Activated T-cell treated with anti-CD3 and anti-CD28 coated beads, Interleukin-2, amount 50 U/mL, for 4 hours (primary cell): ENCODE measurements at regions not wholly inside any gene's neighbourhood (a gene's known extent, or its start where the extent isn't known, plus 50 kb on each side); places are given as distances from the start of the nearest gene placed in this dataset.

Source experiments
- ATAC-seq, 2 donors: fragments of 200-7000 bp; cut with Tn5 transposase; one replicate each; pipeline ENCODE4 v1.10.0; 2021
- DNase-seq: peaks from one replicate; pipeline ENCODE4 v3.0.0-alpha.2; 2020
- H3K27me3 Mint-ChIP-seq: one replicate; pipeline ENCODE4 v1.8.0; 2021; ENCODE audit warnings: low read depth, mixed read lengths
- H3K36me3 Mint-ChIP-seq: one replicate; pipeline ENCODE4 v1.8.0; 2022; ENCODE audit warnings: mixed read lengths; ENCODE audit not compliant: insufficient read depth
- H3K4me1 Mint-ChIP-seq: one replicate; pipeline ENCODE4 v1.8.0; 2021; ENCODE audit warnings: low read depth, mixed read lengths
- H3K4me3 Mint-ChIP-seq: one replicate; pipeline ENCODE4 v1.8.0; 2021; ENCODE audit warnings: mild to moderate bottlenecking, moderate library complexity, mixed read lengths
- H3K9me3 Mint-ChIP-seq: one replicate; pipeline ENCODE4 v1.8.0; 2021; ENCODE audit warnings: mixed read lengths

DNA sequence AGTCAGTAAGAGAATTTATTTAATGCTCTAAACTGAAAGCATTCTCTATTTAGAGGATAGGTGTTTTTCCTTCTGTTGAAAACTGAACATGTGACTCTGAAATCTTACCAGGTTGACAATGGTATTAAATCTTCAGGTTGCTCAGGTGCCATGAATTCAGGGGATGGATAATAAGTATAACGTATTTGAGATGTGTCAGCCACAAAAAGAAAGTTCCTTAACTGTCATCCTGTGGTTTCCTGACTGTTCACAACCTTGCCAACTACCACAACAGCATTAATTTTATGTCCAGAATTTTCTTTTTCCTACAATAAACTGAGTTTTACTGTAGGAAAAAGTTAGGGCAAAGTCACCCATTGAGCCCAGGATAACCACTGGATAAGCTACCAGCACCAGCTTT is 243.3 kb upstream of the PSMD7 start:
- Mint-ChIP-seq H3K27me3 (no peaks in the 10 kb centered on the region), H3K9me3 (peaks cover 4% of the 10 kb centered on the region), H3K4me1 (no peaks in the 10 kb centered on the region), H3K36me3 (no peaks in the 10 kb centered on the region), H3K4me3 (no peak overlapping the region)
- DNase-seq, result no peak
- no peak for ATAC-seq

DNA sequence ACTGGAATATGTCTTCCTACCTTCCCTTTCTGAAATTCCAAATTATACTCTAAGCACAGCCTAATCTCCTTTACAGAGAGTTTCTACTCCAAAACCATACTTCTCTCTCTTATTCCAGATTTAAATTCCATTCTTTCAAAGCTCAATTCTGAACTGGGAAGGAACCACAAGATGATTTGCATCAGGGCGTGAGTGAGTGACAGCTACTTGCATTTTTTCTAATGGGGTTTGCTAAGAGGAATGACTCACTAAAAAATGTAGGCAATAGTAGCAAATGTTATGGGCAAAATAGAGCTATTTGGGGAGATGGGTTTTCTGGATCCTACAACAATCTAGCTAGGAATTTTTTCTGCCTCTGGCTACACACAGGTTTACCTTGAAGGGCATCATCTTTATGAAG is 244.6 kb upstream of the PSMD7 start:
- Mint-ChIP-seq H3K9me3 (peaks cover 4% of the 10 kb centered on the region), H3K27me3 (no peaks in the 10 kb centered on the region), H3K4me3 (no peak overlapping the region), H3K4me1 (no peaks in the 10 kb centered on the region), H3K36me3 (no peaks in the 10 kb centered on the region)
- ATAC-seq (no peak), DNase-seq (no peak)

DNA sequence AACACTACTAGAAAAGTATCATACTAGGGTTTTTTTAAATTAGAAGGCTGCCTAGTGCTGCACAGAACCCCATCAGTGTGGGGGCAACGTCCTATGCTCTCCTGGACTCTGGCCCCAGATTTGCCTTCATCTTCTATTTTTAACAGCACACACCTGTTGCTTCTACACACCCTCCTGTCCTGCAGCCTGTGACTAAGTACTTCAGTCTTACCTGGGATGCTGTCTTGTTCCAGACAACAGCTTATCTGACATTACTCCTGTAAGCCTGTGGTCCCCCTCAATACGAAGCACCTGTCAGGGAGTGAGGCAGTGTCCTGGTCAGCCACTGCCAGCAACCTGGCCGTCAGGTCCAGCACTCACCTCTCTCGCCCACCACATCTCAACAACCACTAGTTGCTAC is 247.6 kb upstream of the PSMD7 start:
- Mint-ChIP-seq H3K4me3 (no peak overlapping the region), H3K4me1 (no peaks in the 10 kb centered on the region)
- no peak for ATAC-seq

DNA sequence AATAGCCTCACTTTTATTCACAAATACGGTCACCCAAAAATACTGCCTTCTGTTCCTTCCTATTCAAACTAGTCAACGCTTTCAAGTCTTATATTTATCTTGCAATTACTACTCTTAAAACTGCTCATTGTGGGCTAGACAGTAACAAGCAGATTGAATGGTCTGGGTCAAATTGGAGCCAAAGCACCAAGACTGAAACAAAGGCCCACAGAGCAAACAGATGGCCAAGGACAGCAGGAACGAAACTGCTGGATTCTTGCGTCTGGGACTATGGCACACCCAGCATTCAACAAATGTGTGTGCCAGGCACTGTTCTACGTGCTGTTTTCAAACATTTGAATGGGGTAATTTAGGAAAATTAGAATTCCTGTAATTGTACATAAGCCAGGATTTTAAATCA is 250.1 kb upstream of the PSMD7 start:
- H3K9me3 Mint-ChIP-seq, result no peaks in the 10 kb centered on the region
- no peaks in the 10 kb centered on the region for H3K36me3 Mint-ChIP-seq
- DNase-seq (no peak), ATAC-seq (no peak)
- H3K27me3 Mint-ChIP-seq, result no peaks in the 10 kb centered on the region
- no peaks in the 10 kb centered on the region for H3K4me1 Mint-ChIP-seq
- no peak overlapping the region for H3K4me3 Mint-ChIP-seq

More for the DNA sequence above, 247.6 kb upstream of the PSMD7 start:
- DNase-seq, result no peak
- H3K27me3 Mint-ChIP-seq, result no peaks in the 10 kb centered on the region
- no peaks in the 10 kb centered on the region for H3K9me3 Mint-ChIP-seq
- H3K36me3 Mint-ChIP-seq, result no peaks in the 10 kb centered on the region

DNA sequence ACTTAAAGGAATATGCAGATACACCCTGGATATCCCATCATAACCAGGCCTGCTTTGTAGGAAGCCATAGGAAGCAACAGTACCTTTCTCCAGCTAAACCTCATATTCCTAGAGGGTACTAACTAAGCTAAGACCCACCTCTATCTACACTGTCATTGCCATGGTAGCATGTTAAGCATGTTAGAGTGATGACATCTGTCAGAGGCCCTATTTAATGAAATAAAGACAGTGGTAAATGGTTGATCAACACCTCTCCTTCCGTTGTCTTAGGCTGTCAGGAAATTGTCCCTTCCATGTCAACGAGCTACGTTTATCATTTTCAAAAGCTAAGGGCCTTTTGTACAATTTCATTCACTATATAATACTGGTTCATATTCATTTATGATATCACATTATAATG is 251.1 kb upstream of the PSMD7 start:
- ATAC-seq (no peak), DNase-seq (no peak)
- no peaks in the 10 kb centered on the region for H3K9me3 Mint-ChIP-seq
- no peak overlapping the region for H3K4me3 Mint-ChIP-seq
- no peaks in the 10 kb centered on the region for H3K4me1 Mint-ChIP-seq
- H3K27me3 Mint-ChIP-seq, result no peaks in the 10 kb centered on the region
- H3K36me3 Mint-ChIP-seq, result no peaks in the 10 kb centered on the region

DNA sequence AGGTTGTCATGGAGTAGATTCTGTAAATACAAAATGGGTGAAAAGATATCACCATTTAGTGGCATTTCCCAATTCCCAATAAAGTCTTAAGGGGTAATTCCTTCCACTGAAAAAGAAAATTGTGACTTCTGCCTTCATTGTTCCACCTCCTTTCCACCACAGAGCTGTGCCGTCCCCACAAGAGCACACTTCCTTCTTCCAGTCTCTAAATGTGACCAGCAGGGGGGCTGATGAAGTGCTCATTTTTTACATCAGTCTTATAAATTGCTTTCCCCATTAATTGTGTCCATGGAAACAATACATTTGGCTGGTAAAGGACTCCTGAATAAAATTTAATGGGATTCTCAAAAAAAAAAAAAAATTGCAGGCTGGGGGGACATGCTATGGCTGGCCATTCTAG is 260.8 kb upstream of the PSMD7 start:
- ATAC-seq, result no peak
- Mint-ChIP-seq H3K4me1 (no peaks in the 10 kb centered on the region), H3K27me3 (peaks cover 3% of the 10 kb centered on the region), H3K4me3 (no peak overlapping the region), H3K9me3 (no peaks in the 10 kb centered on the region), H3K36me3 (no peaks in the 10 kb centered on the region)
- no peak for DNase-seq

DNA sequence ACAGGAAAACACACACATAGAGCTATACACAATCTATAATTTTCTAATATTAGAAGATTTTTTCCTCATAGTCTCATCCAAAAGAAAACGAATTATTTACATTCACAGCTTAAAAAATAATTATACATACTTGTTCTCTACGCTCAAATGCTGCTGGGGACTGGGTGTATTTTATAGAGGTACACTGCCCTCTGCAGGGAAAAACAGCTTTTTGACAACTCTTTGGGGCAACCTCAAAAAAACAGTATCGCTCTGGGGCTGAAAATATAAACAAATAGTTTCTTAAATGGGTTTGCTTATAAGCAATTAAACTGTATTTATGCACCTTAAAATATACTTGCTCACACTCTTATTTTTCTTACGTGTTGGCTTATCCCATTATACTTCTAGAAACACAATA is 261.8 kb upstream of the PSMD7 start:
- Mint-ChIP-seq H3K9me3 (no peaks in the 10 kb centered on the region), H3K4me3 (no peak overlapping the region), H3K4me1 (no peaks in the 10 kb centered on the region), H3K27me3 (peaks cover 3% of the 10 kb centered on the region), H3K36me3 (no peaks in the 10 kb centered on the region)
- no peak for DNase-seq
- no peak for ATAC-seq

DNA sequence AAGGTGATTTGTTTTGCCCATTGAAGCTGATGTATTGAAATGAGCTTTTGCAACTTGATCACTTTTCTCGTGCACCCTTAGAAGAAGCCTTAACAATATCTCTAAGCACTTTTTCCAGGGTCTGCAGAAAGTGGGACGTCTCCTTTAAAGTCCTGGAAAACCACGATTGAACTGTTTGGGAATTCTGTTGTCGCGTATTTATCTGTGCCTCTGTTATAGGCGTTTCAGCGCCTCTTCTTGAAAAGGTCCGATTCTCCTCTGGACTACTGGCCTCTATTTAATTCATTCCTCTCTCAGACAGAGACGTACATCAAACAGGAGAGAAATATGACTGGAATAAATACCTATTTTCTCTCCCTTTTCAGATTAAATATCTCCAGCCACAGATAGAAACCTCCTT is 262.4 kb upstream of the PSMD7 start:
- Mint-ChIP-seq H3K36me3 (no peaks in the 10 kb centered on the region), H3K27me3 (peaks cover 3% of the 10 kb centered on the region), H3K4me3 (no peak overlapping the region), H3K4me1 (no peaks in the 10 kb centered on the region), H3K9me3 (no peaks in the 10 kb centered on the region)
- no peak for DNase-seq
- no peak for ATAC-seq

DNA sequence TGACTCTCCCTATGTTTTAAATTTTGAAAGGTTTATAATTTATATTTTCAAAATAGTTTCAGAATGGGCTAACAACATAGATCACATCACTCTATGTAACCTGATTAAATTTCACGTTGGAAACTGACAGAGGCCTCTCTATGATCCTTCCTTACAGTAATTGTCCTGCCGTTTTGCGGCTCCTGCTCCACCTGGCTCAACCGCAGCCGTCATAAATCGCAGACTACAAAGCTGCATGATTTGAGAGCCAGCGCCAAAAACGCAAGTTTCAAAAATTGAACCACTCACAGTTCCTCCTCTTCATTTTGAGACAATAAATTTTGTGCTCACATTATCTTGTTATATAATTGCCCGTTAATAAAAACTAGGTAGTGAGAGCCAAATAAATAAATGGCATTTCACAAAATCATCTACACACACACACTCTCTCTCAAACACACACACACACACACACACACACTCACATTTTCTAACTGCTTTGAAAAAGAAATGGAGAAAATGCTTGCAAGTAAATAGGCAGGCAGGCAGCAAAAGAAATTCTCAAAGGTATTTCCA is 263.1 kb upstream of the PSMD7 start:
- Mint-ChIP-seq H3K4me1 (no peaks in the 10 kb centered on the region), H3K4me3 (no peak overlapping the region), H3K27me3 (peaks cover 3% of the 10 kb centered on the region), H3K9me3 (no peaks in the 10 kb centered on the region), H3K36me3 (no peaks in the 10 kb centered on the region)
- DNase-seq, result no peak
- no peak for ATAC-seq

DNA sequence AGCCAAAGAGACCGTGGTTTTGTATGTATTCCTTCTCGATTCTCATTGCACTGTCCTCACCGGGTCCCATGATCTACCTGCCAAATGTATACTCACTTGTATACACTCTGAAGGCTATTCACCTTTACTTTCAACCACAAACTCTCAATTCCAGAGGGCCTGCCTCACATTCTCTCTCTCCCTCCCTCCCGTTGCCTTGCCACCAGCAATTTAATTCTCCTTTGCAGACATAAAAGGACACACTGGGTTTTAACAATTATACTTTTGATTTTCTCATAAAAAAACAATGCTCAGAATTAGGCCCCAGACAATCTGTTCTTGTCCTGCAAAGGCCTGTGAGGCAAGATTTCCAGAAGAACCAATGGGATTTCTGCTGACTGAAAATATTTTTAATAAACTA is 265.1 kb upstream of the PSMD7 start:
- ATAC-seq, result no peak
- H3K9me3 Mint-ChIP-seq, result no peaks in the 10 kb centered on the region
- H3K4me3 Mint-ChIP-seq, result no peak overlapping the region
- no peaks in the 10 kb centered on the region for H3K4me1 Mint-ChIP-seq
- H3K36me3 Mint-ChIP-seq, result no peaks in the 10 kb centered on the region
- H3K27me3 Mint-ChIP-seq, result no peaks in the 10 kb centered on the region
- DNase-seq, result no peak

DNA sequence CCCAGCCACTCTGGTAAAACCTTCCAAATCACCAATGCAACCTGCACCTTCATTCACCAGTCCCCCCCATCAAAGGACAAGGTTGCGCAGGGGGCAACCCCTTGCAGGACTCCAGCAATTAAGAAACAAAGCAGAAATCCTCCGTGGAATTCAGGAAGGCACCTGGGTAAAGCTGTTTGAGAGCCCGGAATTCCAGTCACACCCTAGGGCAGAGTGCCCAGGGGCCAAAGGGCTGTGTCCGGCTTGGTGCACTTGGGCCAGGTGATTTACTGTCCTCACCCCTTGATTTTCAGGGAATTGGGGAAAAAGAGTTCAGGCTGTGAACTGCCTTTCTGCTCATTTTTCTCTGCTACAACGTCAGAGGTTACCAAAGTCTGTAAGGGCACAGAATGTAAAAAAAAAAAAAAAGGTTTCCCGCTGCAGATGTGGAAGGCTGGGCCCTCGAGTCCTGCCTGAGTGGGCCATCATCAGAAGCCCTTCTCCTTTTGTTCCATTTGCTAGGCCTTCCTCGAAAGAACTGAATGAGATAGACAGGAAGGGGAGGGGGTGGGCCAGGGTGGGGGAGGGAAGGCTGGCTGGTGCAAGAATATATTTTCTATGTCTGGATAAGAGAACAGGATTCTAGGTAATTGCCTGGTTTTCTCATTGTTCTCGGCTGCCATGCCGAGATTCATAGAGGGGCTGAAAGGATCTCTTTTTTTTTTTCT is 266.5 kb upstream of the PSMD7 start:
- Mint-ChIP-seq H3K36me3 (no peaks in the 10 kb centered on the region), H3K27me3 (no peaks in the 10 kb centered on the region), H3K9me3 (no peaks in the 10 kb centered on the region), H3K4me1 (no peaks in the 10 kb centered on the region), H3K4me3 (no peak overlapping the region)
- DNase-seq (no peak), ATAC-seq (no peak)

DNA sequence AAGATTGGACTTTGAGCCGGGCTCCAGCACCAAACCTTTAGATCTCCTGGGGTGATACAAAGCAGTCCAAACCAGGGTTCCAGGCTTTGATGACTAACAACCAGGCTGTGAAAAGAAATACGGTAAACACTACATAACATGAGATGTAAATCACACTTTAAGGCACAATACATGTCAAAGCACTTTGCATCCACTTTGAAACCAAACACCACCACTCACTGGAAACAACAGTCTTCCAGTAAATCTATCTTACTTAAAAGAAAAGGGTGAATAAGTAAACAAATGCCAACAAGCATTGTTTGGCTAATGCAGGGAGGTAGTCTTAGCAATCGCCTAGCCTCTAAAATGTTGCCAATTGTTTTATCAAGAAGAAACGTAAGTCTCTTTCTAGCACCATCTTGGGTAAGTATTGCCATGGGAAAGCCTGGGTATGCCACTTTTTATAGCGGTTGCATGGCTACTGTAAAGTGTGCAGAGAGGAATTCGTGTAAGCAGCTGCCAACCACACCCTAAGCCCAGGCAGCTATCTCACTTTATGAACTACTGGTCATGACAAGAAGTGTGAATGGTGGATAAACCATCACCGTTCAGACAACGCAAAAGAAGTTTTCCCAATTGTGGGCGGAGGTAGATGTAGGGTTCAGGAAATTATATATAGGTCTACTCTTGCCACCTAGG is 267.4 kb upstream of the PSMD7 start:
- Mint-ChIP-seq H3K9me3 (no peaks in the 10 kb centered on the region), H3K36me3 (no peaks in the 10 kb centered on the region), H3K4me3 (no peak overlapping the region), H3K27me3 (no peaks in the 10 kb centered on the region), H3K4me1 (no peaks in the 10 kb centered on the region)
- no peak for DNase-seq
- ATAC-seq, result no peak

DNA sequence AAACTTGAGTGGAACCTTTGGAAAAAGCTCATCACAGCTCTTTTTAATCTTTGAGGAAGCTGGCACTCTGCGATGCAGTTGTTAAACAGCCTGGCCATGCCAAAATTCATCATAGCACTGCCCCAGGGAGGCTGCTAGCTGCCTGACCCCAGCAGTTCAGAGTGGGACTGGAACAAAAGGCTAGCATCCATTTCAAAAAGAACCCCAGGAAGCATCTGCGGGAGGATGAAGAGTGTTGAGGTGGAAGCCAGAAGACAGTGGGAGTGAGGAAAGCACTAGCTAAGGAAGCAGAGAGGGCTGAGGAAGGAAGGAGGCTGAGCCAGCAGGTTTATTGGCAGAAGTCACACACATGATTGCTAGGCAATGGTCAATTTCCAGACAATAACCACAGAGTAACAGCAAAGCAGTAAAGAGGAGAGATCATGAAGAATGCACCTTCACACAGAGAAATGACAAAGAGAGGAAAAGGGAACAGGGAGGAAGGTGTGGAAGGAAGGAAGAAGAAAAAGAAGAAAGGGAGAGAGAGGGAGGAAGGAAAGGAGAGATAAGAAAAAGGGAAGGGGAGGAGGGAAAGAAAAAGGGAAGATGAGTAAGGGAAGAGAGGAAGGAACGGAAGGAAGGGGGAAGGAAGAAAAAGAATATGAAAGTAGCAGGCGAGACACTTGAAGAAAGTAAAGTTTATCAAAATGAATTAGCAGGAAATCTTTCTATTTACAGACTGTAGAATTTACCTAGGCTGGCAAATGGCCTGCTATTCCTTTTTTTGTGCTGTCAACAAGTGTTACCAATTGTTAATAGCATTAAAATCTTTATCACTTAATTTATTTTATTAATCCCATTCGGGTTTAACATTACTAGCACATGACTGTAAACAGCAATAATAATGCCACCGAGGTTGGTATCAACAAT is 270.0 kb upstream of the PSMD7 start:
- DNase-seq (no peak), ATAC-seq (no peak)
- no peaks in the 10 kb centered on the region for H3K27me3 Mint-ChIP-seq

DNA sequence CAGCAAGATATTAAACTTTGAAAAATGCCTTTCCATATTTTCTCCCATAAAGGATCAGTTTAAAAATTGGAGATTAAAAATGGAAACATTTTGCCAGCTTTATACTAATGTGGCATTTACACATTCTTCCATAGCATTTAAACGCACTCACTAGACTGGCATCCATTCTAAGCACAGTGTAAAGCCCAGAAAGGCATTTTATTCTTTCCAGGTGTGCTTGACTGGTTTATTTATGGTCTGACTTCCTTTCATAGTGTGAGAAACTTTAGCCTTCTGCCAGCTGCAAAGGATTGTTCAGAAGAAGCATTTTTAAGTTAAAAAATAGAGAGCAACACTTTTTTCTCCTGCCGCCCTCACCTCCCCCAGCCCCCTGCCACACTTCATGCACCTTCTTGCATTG is 271.7 kb upstream of the PSMD7 start:
- DNase-seq, result no peak
- no peak for ATAC-seq
- Mint-ChIP-seq H3K4me1 (no peaks in the 10 kb centered on the region), H3K4me3 (no peak overlapping the region), H3K36me3 (no peaks in the 10 kb centered on the region), H3K27me3 (no peaks in the 10 kb centered on the region), H3K9me3 (no peaks in the 10 kb centered on the region)

More for the DNA sequence above, 270.0 kb upstream of the PSMD7 start:
- no peaks in the 10 kb centered on the region for H3K4me1 Mint-ChIP-seq
- no peaks in the 10 kb centered on the region for H3K9me3 Mint-ChIP-seq
- H3K4me3 Mint-ChIP-seq, result no peak overlapping the region
- no peaks in the 10 kb centered on the region for H3K36me3 Mint-ChIP-seq
